OCI-LY7 (cell line): ENCODE measurements at regions not wholly inside any gene's neighbourhood (a gene's known extent, or its start where the extent isn't known, plus 50 kb on each side); places are given as distances from the start of the nearest gene placed in this dataset.

Experiments
- EZH2phosphoT487 ChIP-seq: fragments of 200-600 bp; sonication (generic); IDR thresholded peaks from 2 replicates; pipeline ENCODE4 v1.6.1; 2018; ENCODE audit warnings: low read depth, borderline replicate concordance, mild to moderate bottlenecking, mixed run types, antibody characterized with exemption, low read length, moderate library complexity, mixed read lengths
- TF ChIP-seq, protein P1 (sequence below): fragments of 200-600 bp; sonication (generic); conservative IDR thresholded peaks from 2 replicates; pipeline ENCODE4 v1.5.1; 2014; ENCODE audit warnings: mild to moderate bottlenecking, antibody characterized with exemption, low read length, moderate library complexity, mixed read lengths

DNA sequence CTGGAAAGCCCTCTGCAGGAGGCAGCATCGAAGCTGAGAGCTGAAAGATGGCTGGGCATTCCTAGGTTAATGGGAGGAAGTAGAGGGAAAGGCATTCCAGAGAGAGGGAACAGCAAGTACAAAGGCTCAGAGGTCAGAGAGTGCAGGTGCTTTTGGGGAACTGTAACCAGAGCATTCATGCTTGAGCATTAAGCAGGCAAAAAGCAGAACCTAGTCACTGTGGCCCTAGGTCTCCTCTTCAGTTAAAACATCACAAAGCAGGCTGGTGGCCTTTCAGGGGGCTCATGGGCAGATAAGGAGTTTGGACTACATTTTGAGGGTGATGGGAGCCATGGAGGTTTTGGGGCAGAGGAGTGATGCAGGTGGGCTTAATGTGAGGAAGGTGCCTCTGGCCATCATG lies 169.2 kb upstream of the MYL2 start:
- TF ChIP-seq, protein P1, sequence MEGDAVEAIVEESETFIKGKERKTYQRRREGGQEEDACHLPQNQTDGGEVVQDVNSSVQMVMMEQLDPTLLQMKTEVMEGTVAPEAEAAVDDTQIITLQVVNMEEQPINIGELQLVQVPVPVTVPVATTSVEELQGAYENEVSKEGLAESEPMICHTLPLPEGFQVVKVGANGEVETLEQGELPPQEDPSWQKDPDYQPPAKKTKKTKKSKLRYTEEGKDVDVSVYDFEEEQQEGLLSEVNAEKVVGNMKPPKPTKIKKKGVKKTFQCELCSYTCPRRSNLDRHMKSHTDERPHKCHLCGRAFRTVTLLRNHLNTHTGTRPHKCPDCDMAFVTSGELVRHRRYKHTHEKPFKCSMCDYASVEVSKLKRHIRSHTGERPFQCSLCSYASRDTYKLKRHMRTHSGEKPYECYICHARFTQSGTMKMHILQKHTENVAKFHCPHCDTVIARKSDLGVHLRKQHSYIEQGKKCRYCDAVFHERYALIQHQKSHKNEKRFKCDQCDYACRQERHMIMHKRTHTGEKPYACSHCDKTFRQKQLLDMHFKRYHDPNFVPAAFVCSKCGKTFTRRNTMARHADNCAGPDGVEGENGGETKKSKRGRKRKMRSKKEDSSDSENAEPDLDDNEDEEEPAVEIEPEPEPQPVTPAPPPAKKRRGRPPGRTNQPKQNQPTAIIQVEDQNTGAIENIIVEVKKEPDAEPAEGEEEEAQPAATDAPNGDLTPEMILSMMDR: no peak
- TF ChIP-seq EZH2phosphoT487: no peak
